GM12878 (cell line): ENCODE measurements at regions not wholly inside any gene's neighbourhood (a gene's known extent, or its start where the extent isn't known, plus 50 kb on each side); places are given as distances from the start of the nearest gene placed in this dataset.
"Not testable (repeated sequence)": the region's sequence is repeated elsewhere in the genome, so short reads cannot be mapped to it uniquely, and the experiment has no call there.

Experiments used
- ATAC-seq: fragments of 200-7000 bp; cut with Tn5 transposase; 3 replicates; pipeline ENCODE4 v1.9.1; 2020; ENCODE audit warnings: mild to moderate bottlenecking, moderate library complexity
- BruUV-seq: library from RNA; stranded (reverse); fragments of 400-500 nt; replicated peaks from 2 replicates; lab custom pipeline; 2021; lab: Mats Ljungman, UMichigan
- CTCF ChIA-PET: fragments of 300-600 bp; sonication (Branson Sonifier 250); formaldehyde crosslinking; extraction: SDS; loops from one replicate; lab custom pipeline; 2021; ENCODE audit warnings: inconsistent platforms; lab: Yijun Ruan, JAX
- POLR2A ChIA-PET: fragments of 350-600 bp; formaldehyde crosslinking; extraction: SDS; loops from one replicate; lab custom pipeline; 2021; ENCODE audit warnings: inconsistent platforms; lab: Charles Lee
- RAD21 ChIA-PET: fragments of 300-600 bp; sonication (Branson Sonifier 250); formaldehyde crosslinking; loops from one replicate; lab custom pipeline; 2023; ENCODE audit warnings: antibody characterized with exemption; ENCODE audit not compliant: unreplicated experiment; lab: Charles Lee
- SMC1A ChIA-PET: fragments of 300-600 bp; sonication (Branson Sonifier 250); formaldehyde crosslinking; loops from one replicate; lab custom pipeline; 2023; ENCODE audit not compliant: unreplicated experiment, uncharacterized antibody; lab: Charles Lee
- DNase-seq: peaks from one replicate; pipeline ENCODE4 v3.0.0-alpha.2; 2011; ENCODE audit warnings: low read depth, low spot score
- FAIRE-seq: peaks from 3 replicates; lab custom pipeline; 2011; peaks lifted over from hg19 to GRCh38; lab: Jason Lieb, UNC
- H2AFZ ChIP-seq: 2 replicates; pipeline ENCODE4 v1.6.0; 2011; ENCODE audit warnings: low read depth, low read length, control low read depth; ENCODE audit not compliant: control insufficient read depth
- H3K27ac ChIP-seq: 2 replicates; pipeline ENCODE4 v1.5.1; 2011; ENCODE audit warnings: control low read depth; ENCODE audit not compliant: control insufficient read depth, insufficient read depth
- H3K27me3 ChIP-seq, 2 experiments: replicated peaks in 1 of 2; 2 replicates each; pipeline versions ENCODE4 v1.6.0 to v1.6.1; 2011; ENCODE audit warnings: low read length in 1 of 2; ENCODE audit not compliant: control insufficient read depth in 2 of 2, insufficient read depth in 2 of 2
- H3K36me3 ChIP-seq, 2 experiments: 2 replicates each; pipeline ENCODE4 v1.5.1; 2011; ENCODE audit warnings: low read length in 1 of 2; ENCODE audit not compliant: control insufficient read depth in 2 of 2, insufficient read depth in 2 of 2
- H3K4me1 ChIP-seq: 2 replicates; pipeline ENCODE4 v1.6.1; 2011; ENCODE audit warnings: mild to moderate bottlenecking, low read length, moderate library complexity, mixed read lengths; ENCODE audit not compliant: control insufficient read depth, insufficient read depth
- H3K4me2 ChIP-seq: 2 replicates; pipeline ENCODE4 v1.6.0; 2011; ENCODE audit warnings: control low read depth; ENCODE audit not compliant: control insufficient read depth, insufficient read depth
- H3K4me3 ChIP-seq: fragments of 200-600 bp; sonication (generic); 2 replicates; pipeline ENCODE4 v1.5.1; 2016
- H3K79me2 ChIP-seq: 2 replicates; pipeline ENCODE4 v1.6.0; 2011; ENCODE audit warnings: low read length; ENCODE audit not compliant: control insufficient read depth, insufficient read depth
- H3K9ac ChIP-seq: 2 replicates; pipeline ENCODE4 v1.8.0; 2011; ENCODE audit warnings: low read length, control low read depth, mixed read lengths; ENCODE audit not compliant: control insufficient read depth, insufficient read depth
- H3K9me3 ChIP-seq: replicated peaks from 3 replicates; pipeline ENCODE4 v1.5.1; 2011; ENCODE audit warnings: mild to moderate bottlenecking, low read length; ENCODE audit not compliant: control insufficient read depth, insufficient read depth
- H4K20me1 ChIP-seq: 2 replicates; pipeline ENCODE4 v1.6.0; 2011; ENCODE audit not compliant: control insufficient read depth, insufficient read depth
- BHLHE40 ChIP-seq, 2 experiments: fragments of 450-650 bp in 1 of 2; IDR thresholded peaks; 2 replicates each; pipeline ENCODE4 v1.6.1; 2011 to 2017; ENCODE audit warnings: low read depth in 2 of 2, borderline replicate concordance in 1 of 2, improper control_type of control experiment in 1 of 2, low read length in 1 of 2, mild to moderate bottlenecking in 1 of 2
- EED ChIP-seq: sonication (generic); IDR thresholded peaks from 2 replicates; pipeline ENCODE4 v1.6.1; 2016; ENCODE audit warnings: antibody characterized with exemption, low read depth
- GABPA ChIP-seq: IDR thresholded peaks from 2 replicates; pipeline ENCODE4 v1.6.1; 2014; ENCODE audit warnings: antibody characterized with exemption, low read depth, mild to moderate bottlenecking, inconsistent platforms
- LARP7 ChIP-seq: fragments of 450-650 bp; IDR thresholded peaks from 2 replicates; pipeline ENCODE4 v1.6.1; 2017; ENCODE audit warnings: mild to moderate bottlenecking
- MLLT1 ChIP-seq: fragments of 450-650 bp; IDR thresholded peaks from 2 replicates; pipeline ENCODE4 v1.6.1; 2016; ENCODE audit warnings: mild to moderate bottlenecking
- MTA3 ChIP-seq: IDR thresholded peaks from 2 replicates; pipeline ENCODE4 v1.6.1; 2012; ENCODE audit warnings: low read length, inconsistent platforms, borderline replicate concordance
- MYB ChIP-seq: fragments of 150-350 bp; IDR thresholded peaks from 2 replicates; pipeline ENCODE4 v1.6.1; 2014; ENCODE audit warnings: mild to moderate bottlenecking, low read depth, low read length, borderline replicate concordance
- PAX5 ChIP-seq: IDR thresholded peaks from 2 replicates; pipeline ENCODE4 v1.6.1; 2011; ENCODE audit warnings: low read depth, low read length, borderline replicate concordance
- RAD21 ChIP-seq: IDR thresholded peaks from 2 replicates; pipeline ENCODE4 v1.6.1; 2011; ENCODE audit warnings: mild to moderate bottlenecking, low read depth, low read length, moderate library complexity; ENCODE audit not compliant: insufficient read depth
- RCOR1 ChIP-seq: conservative IDR thresholded peaks from 2 replicates; pipeline ENCODE4 v1.6.1; 2012; ENCODE audit warnings: low read depth, low read length, improper control_type of control experiment
- RELB ChIP-seq: fragments of 450-650 bp; IDR thresholded peaks from 2 replicates; pipeline ENCODE4 v1.6.1; 2017; ENCODE audit warnings: low read depth, mild to moderate bottlenecking, moderate library complexity
- STAT1 ChIP-seq: fragments of 450-650 bp; conservative IDR thresholded peaks from 2 replicates; pipeline ENCODE4 v1.6.1; 2014; ENCODE audit warnings: antibody characterized with exemption, mild to moderate bottlenecking
- ZNF274 ChIP-seq: IDR thresholded peaks from one replicate; pipeline ENCODE4 v1.8.0; 2011; ENCODE audit not compliant: insufficient read length, insufficient read depth
- WGBS: methylation state at CpG from one replicate; pipeline ENCODE4 v1.1.6; 2016; ENCODE audit warnings: low lambda C conversion rate; ENCODE audit not compliant: insufficient replicate concordance, insufficient coverage; ENCODE audit errors: missing lambda C conversion rate; 5-methylcytosine and 5-hydroxymethylcytosine counted together
- in situ Hi-C: fragments of 300-500 bp; cut with MboI; formaldehyde crosslinking; loops from 9 replicates; pipeline ENCODE4 v1.14.3; 2018; ENCODE audit warnings: mixed read lengths
- intact Hi-C: fragments of 100-400 bp; cut with micrococcal nuclease; formaldehyde crosslinking; loops from one replicate; pipeline ENCODE4 v1.14.2; 2022; ENCODE audit not compliant: unreplicated experiment

- TF ChIP-seq RELB (no peak), RAD21 (no peak), MTA3 (no peak), BHLHE40 (IDR thresholded peaks at IDR 0.05; ENCODE audit: borderline replicate concordance in 1 of 2, low read depth in 2 of 2, low read length in 1 of 2) (no peak), EED (no peak), GABPA (no peak), STAT1 (no peak), PAX5 (no peak), ZNF274 (no peak), MLLT1 (no peak), LARP7 (no peak), RCOR1 (no peak), MYB (no peak)
These were observed 467.2 kb upstream of the ZNF337 start (continued) for GRCh38 chr20:26163890-26164289.

DNA sequence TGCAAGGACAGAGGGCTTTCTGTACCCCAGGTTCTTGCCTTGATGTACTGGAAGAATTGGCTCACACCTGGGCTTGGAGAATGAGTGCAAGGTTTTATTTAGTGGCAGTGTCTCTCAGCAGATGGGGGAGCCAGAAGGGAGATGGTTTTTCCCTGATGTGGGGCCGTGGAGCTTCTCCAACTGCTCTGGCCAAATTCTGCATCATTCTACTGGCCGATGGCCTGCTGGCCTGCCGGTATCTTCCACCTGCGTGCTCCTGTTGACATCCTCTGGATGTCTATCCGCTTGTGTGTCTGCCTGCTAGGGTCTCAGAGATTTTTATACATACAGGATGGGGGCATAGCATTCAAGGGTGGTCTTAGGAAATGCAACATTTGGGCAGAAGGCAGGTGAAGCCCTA, 466.5 kb upstream of the ZNF337 start:
- H4K20me1 ChIP-seq, CTCF ChIA-PET, H3K9ac ChIP-seq, DNase-seq, SMC1A ChIA-PET, FAIRE-seq, H3K79me2 ChIP-seq, H3K27me3 ChIP-seq, H2AFZ ChIP-seq, H3K4me1 ChIP-seq, H3K36me3 ChIP-seq, H3K27ac ChIP-seq, H3K4me2 ChIP-seq, intact Hi-C loops, H3K4me3 ChIP-seq, H3K9me3 ChIP-seq, BruUV-seq, POLR2A ChIA-PET, ATAC-seq, RAD21 ChIA-PET: not testable (repeated sequence)
- WGBS, result 13% methylated on average over 5 of the region's 5 CpGs
- in situ Hi-C loops, result loop anchor here (25.0 kb wide), 4 partner anchors 176 to 726 kb away; partner anchors contain the start of gene NANP

GRCh38 chr20:26161741-26162140, 465.1 kb upstream of the ZNF337 start:
- H4K20me1 ChIP-seq, H3K4me2 ChIP-seq, RAD21 ChIA-PET, DNase-seq, ATAC-seq, intact Hi-C loops, FAIRE-seq, H3K27me3 ChIP-seq, H3K9me3 ChIP-seq, POLR2A ChIA-PET, SMC1A ChIA-PET, H2AFZ ChIP-seq, CTCF ChIA-PET, H3K4me3 ChIP-seq, BruUV-seq, H3K4me1 ChIP-seq, H3K27ac ChIP-seq, H3K36me3 ChIP-seq, H3K79me2 ChIP-seq, H3K9ac ChIP-seq: not testable (repeated sequence)
- WGBS, result 44% methylated on average over 3 of the region's 3 CpGs
- in situ Hi-C loops, result loop anchor here (25.0 kb wide), 4 partner anchors 174 to 724 kb away; partner anchors contain the start of gene NANP
